ENCODE measurements at regions not wholly inside any gene's neighbourhood (a gene's known extent, or its start where the extent isn't known, plus 50 kb on each side); places are given as distances from the start of the nearest gene placed in this dataset.

DNA sequence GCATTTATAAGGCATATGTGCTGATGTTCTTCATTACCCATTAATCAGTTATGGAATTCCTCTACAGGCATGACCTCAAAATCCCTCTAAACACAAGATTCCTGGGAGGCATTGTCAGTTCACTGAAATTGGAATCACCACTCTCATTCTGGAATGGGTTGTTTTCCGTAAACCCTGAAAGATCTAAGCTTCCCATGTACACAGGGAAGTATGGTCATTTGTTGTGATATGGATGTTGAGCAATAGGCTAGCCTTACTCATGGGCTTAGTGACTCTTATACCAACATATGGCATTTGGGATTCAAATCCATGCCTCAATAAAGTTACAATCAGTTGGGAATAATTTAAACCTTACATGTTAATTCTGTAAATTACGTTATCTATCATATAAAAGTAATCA is 258.0 kb downstream of the XPNPEP1 start:
- TF ChIP-seq CTCF (IDR thresholded peaks at IDR 0.05) (no peak), POLR2A (IDR thresholded peaks at IDR 0.05) (no peak)

Data from uterus (tissue), 2 donors.